IMR-90 (cell line): ENCODE measurements at regions not wholly inside any gene's neighbourhood (a gene's known extent, or its start where the extent isn't known, plus 50 kb on each side); places are given as distances from the start of the nearest gene placed in this dataset.

Experiments used
- CEBPB ChIP-seq: IDR thresholded peaks from 2 replicates; pipeline ENCODE4 v1.6.1; 2012; ENCODE audit warnings: low read depth, low read length, improper control_type of control experiment
- CHD1 ChIP-seq: IDR thresholded peaks from 2 replicates; pipeline ENCODE4 v1.6.1; 2012; ENCODE audit warnings: low read depth, low read length, improper control_type of control experiment
- FOS ChIP-seq: fragments of 150-350 bp; IDR thresholded peaks from 2 replicates; pipeline ENCODE4 v1.6.1; 2016; ENCODE audit warnings: low read depth, low read length
- POLR2A ChIP-seq: IDR thresholded peaks from 2 replicates; pipeline ENCODE4 v1.6.1; 2012; ENCODE audit warnings: mild to moderate bottlenecking, low read depth, low read length
- RAD21 ChIP-seq: IDR thresholded peaks from 2 replicates; pipeline ENCODE4 v1.6.1; 2012; ENCODE audit warnings: low read length, improper control_type of control experiment
- RCOR1 ChIP-seq: IDR thresholded peaks from 2 replicates; pipeline ENCODE4 v1.6.1; 2012; ENCODE audit warnings: mild to moderate bottlenecking, low read length, improper control_type of control experiment; ENCODE audit not compliant: insufficient replicate concordance
- TF ChIP-seq, protein P1 (sequence below): conservative IDR thresholded peaks from 2 replicates; pipeline ENCODE4 v1.5.1; 2012; ENCODE audit warnings: mild to moderate bottlenecking, low read depth, low read length, improper control_type of control experiment
- TF ChIP-seq, protein P2 (sequence below): fragments of 150-350 bp; IDR thresholded peaks from 2 replicates; pipeline ENCODE4 v1.6.1; 2017; ENCODE audit warnings: mild to moderate bottlenecking, antibody characterized with exemption, low read length, low read depth

DNA sequence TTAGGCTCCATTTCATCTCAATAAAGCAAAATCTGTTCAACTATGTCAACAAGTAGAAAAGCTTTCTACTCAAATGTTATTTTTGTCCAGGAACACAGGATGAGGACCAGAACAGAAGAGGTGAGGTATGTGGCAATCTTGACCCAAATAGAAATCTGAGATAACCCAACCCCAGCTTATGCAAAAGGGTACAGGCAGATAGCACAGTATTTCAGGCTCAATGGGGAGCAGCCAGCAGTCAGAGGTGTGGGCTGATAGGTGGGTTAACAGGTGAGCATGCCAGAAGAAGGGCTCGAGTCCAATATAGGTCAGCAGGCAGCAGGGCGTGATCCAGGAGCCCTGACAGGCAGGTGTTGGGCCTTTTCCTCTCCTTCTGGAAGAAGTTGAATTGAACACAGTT, 281.2 kb upstream of the NR2F2 start:
- TF ChIP-seq POLR2A (no peak), FOS (no peak), CEBPB (no peak), RAD21 (no peak), RCOR1 (no peak), CHD1 (no peak)
- TF ChIP-seq, protein P1, sequence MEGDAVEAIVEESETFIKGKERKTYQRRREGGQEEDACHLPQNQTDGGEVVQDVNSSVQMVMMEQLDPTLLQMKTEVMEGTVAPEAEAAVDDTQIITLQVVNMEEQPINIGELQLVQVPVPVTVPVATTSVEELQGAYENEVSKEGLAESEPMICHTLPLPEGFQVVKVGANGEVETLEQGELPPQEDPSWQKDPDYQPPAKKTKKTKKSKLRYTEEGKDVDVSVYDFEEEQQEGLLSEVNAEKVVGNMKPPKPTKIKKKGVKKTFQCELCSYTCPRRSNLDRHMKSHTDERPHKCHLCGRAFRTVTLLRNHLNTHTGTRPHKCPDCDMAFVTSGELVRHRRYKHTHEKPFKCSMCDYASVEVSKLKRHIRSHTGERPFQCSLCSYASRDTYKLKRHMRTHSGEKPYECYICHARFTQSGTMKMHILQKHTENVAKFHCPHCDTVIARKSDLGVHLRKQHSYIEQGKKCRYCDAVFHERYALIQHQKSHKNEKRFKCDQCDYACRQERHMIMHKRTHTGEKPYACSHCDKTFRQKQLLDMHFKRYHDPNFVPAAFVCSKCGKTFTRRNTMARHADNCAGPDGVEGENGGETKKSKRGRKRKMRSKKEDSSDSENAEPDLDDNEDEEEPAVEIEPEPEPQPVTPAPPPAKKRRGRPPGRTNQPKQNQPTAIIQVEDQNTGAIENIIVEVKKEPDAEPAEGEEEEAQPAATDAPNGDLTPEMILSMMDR = no peak
- TF ChIP-seq, protein P2, sequence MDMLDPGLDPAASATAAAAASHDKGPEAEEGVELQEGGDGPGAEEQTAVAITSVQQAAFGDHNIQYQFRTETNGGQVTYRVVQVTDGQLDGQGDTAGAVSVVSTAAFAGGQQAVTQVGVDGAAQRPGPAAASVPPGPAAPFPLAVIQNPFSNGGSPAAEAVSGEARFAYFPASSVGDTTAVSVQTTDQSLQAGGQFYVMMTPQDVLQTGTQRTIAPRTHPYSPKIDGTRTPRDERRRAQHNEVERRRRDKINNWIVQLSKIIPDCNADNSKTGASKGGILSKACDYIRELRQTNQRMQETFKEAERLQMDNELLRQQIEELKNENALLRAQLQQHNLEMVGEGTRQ = no peak
